Fibroblast of skin of left biceps (primary cell): ENCODE measurements at regions not wholly inside any gene's neighbourhood (a gene's known extent, or its start where the extent isn't known, plus 50 kb on each side); places are given as distances from the start of the nearest gene placed in this dataset.

Source experiments
- DNase-seq, 2 experiments: peaks; one replicate each; pipeline ENCODE4 v3.0.0-alpha.2; 2013; ENCODE audit warnings: low read depth in 2 of 2

DNA sequence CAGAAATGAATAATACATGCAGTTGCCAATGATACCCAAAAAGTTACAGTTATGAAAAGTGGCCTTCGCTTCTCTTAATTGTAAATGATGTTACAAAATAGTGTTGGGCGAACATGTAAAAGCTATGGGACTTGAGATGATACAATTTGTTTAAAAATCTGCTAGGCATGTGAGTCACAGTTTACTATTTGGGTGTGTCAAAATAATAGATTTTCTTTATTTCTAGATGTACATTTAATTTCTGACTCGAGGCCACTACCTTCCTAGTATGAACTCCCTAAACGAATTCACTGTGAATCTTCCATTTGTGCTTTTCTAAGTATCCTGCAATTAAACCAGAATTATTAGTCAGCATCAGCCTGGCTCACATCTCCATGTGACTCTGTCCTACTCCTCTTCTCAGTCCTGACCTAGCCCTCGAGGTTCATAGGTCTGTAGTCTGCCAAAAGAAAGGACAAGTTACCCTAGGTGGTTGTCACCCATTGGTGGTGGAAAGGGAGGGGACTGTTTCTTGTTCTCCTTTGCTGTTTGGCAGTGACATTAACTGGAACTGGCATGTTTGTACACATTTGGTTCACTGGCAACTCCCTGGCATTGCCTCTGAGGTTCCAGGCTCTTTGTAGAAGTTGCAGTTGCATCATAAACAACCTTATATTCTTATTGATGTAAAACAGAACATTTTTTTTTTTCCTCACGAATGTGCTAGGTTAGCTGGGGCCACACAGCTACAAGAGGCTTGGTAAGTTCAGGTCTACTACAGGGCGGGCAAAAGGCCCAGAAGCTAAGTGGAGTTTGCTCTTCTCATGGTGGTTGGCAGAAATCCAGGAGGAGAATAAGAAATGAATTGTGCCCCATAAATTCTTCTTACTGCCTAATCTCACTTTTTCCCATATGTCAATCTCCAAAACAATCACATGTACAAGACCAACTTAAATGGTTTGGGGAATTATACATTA is 746.5 kb upstream of the ADAMTS5 start:
- no peak for DNase-seq

DNA sequence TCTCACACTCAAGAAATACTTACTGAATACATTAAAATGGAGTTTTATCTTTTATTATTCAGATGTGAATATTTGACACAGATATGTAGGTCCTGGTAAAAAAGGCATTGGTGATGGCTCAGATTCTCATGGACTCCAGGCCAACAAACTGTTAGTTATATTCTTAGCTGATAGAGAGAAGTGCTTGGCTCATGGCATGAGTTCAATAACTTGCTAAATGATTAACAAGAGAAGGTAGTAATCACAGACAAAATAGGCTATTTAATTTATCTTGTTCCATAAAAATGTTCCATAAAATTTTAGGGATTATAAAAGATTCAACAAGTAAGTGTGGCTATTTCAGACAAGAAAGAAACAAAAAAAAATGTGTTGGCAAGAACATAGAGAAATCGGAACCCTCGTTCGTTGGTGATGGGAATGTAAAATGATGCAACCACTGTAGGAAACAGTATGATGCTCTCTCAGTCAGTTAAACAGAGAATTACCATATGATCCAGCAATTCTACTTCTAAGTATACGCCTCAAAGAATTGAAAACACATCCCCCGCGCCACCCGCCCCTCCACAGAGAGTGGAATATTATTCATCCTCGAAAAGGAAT is 737.8 kb upstream of the ADAMTS5 start:
- DNase-seq = no peak

DNA sequence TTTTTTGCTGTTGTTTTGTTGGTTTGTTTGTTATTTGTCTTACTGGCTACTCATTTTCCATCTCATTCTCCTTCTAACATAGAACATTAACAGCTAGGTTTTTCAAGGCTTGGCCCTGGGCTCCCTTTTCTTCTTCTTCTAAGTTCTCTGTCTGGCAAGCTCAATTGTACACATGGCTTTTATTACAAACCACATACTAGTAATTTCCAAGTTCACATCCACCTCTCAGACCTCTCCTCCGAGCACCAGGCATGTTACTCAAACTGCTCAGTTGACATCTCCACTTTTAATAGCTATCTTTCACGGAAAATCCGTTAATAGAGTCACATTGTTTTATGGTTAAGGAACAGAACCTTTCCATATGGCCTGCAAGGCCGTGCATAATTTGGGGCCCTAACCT is 736.9 kb upstream of the ADAMTS5 start:
- DNase-seq = peak; percentile 36 to 51

DNA sequence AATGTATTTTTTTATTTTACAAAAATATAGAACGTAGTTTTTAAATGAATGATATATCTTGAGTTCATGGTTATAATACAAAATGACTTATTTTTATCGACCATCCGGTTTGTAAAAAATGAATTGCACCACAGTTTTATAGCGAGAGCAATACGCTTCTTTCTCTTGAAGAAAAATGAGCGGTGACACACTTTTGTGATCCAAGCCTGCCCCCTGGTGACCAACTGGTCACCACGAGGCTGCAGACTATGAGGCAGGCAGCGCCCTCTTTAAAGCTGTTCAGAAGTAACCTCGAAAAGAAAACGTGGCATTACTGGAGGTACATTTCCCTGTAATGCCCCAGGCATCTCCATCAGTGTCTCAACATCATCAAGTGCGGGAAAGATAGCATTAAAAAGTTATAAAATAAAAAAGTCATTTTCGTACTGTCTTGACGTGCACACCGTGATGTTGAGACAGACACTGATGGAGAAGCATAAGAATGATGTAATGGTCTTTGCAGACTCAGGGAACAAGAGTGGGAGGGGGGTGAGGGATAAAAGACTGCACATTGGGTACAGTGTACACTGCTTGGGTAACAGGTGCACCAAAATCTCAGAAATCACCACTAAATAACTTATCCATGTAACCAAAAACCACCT is 734.2 kb upstream of the ADAMTS5 start:
- peak in 1 of 2 experiments; percentile 67 for DNase-seq

DNA sequence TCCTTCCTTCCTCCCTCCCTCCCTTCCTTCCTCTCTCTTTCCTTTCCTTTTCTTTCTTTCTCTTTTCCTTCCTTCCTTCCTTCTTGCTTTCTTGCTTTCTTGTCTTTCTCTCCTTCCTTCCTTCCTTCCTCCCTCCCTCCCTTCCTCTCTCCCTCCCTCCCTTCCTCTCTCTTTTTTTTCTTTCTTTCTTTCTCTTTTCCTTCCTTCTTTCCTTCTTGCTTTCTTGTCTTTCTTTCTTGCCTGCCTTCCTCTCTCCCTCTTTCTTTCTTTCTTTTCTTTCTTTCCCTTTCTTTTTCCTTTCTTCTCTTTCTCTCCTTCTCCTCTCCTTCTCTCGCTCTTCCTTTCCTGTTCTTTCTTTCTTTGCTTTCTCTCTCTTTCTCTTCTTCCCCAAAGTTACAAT is 728.4 kb upstream of the ADAMTS5 start:
- no peak for DNase-seq

DNA sequence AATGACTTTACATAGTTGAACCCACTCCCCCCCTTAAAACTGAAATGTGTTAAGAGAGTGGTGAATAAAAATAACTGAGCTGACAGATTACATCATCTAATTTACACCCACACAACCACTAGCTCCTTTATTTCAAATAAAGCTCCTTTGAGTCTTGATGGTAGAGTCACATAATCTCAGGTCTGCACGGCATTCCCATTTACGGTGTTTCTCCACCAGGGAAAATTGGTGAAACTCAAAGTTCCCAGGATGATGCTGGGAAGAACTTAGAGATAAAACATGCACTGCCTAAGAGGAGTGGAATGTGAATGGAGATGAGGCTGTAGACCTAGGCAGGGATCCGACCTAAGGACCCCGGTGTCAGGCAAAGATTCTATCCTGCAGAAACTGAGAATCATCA is 727.8 kb upstream of the ADAMTS5 start:
- DNase-seq = no peak

DNA sequence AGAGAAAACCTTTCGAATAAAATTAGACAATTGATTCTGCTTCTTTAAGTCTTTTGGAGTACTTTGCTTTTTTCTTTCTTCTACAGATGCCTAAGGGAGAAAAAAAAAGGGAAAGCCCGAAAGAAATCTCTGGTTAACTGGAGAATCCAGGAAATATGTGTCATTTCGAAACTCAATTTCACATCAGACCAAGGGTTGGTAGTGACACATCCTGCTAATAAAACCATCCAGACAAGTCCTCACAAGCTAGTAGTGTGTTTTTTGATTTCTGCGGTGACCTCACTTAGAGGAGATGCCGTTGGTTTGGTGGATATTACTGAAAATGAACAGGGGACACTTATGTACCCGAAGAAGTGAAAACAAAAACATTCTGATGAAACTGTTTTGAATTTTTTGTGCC is 726.5 kb upstream of the ADAMTS5 start:
- no peak for DNase-seq

DNA sequence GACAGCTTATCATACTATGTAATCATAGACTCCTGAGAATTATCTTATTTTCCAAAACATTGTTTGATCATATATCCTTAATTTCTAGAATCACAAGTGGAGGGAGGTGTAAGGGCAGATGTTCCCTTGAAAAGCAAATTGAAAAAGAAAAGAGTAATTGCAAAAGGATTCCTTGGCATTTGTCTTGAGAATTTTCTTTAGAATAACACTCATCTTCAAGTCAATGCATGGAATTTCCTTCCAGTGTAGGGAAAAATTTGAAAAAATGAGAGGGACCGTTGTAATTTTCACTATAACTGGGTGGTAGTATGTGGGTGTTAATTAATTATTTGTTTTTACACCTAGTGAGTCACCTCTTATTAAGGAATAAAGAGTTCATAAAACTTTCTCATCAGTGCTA is 724.6 kb upstream of the ADAMTS5 start:
- no peak for DNase-seq

DNA sequence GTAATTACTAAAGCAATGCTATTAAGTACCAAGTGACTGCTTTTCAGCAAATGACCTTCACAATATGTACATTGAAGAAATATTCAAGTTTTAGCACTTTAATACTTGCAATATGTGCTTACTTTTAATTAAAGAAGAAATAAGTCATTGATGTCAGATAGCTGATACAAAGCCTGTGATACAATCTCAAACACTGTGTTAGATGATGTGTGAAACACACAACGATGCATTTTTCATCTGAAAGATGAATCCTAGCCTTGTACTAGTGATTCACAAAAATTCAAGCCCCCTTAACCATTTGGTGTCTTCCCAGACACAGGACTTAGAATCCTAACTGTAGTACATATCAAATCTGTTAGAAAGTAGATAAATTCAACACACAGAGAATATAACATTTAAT is 724.1 kb upstream of the ADAMTS5 start:
- DNase-seq = no peak

DNA sequence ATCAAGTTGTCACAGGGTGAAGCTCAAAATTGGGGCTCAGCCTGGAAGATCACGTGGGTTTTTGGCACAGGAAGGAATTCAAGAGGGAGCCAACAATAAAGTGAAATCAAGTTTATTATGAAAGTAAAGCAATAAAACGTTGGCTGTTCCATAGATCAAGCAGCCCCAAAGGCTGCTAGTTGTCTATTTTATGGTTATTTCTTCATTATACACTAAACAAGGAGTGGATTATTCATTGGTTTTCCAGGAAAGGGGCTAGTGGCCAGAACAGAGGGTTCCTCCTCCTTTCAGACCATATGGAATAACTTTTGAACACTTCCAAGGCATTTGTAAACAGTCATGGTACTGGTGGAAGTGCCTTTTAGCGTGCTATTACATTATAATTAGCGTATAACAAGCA is 723.5 kb upstream of the ADAMTS5 start:
- DNase-seq = no peak

DNA sequence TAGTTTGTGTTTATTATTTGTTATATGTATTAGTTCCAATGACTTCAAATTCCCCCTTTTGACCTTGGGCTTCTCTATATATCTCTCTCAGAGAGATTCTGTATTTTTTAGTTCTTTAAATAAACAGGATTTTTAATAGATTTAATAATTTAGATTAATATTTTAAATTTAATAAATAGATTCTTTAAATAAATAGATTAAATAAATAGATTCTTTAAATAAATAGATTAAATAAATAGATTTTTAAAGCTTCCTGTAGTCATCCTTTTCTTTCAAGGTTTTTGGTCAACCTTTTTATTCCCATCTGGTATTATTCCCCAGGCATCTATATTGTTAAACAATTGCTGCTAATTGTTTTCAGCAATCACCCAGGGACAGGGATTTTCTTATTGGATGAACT is 721.9 kb upstream of the ADAMTS5 start:
- no peak for DNase-seq

DNA sequence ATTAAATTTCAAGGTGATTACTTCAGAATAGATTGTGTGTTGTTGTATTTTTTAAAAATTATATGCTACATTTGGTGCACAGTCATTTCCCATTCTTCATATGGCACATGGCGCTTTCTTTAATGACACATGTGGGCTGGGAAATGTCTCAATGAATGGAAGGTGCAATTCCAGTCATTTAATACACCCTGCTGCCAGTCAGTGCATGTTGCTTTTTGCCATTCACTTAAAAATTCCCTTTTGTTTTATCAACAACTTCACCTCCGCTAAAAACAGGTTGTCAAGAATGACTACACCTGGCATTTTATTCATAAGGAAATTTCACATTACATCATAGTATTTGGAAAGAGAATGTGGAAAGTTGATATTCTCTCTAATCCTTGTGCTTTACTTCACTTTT is 716.4 kb upstream of the ADAMTS5 start:
- no peak for DNase-seq

DNA sequence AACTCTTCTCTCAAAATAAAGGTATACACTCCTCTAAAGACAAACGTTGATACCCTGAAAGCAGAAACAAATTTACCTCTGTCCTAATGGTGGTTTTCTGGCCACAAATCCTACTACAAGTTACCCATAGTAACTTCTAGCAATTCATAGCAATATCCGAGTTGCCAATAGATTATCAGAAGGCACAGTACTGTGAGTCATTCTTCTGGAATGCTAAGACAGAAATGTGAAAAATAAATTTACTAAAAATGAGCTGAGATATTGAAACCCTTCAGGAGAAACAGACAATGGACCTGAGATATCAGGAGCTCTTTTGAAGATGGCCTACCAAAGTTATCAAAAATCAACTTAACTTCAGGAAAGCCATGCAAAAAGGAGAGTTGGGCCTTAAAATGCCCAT is 715.0 kb upstream of the ADAMTS5 start:
- no peak for DNase-seq

DNA sequence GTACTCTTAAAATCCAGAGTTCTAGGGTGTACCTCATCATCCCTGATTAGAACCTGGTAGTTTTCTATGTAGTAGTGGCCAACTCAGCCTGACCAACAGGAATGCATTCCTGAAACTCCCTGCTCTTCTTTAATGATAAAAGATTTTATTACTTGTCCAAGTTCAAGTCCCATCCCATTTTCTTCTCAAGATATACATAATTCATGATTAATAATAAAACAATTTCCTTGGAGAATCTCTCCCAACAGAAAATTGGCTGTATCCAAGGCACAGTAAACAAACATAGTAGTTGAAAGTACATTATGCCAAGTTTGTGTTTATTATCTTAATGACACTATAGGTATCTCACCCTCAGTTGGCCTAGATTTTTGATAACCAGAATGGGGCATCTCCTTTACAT is 714.1 kb upstream of the ADAMTS5 start:
- no peak for DNase-seq

DNA sequence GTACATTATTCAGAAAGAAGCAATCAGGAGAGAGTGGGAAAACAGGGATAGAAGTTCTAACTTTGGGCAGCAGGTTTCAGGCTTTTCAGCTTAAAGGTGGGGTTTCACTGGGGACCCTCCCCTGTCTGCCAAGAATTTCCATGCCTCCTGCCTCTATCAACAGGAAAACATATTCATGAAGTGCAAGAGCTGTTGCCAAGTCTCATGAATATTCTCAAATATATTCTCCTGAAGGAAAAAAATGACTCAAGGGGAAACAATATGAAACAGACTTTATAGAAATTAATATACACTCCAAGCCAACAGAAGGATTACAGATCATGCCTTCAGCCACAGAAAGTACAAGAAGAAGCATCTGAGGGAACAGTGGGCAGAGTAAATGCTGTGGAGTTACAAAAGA is 713.3 kb upstream of the ADAMTS5 start:
- DNase-seq = no peak

DNA sequence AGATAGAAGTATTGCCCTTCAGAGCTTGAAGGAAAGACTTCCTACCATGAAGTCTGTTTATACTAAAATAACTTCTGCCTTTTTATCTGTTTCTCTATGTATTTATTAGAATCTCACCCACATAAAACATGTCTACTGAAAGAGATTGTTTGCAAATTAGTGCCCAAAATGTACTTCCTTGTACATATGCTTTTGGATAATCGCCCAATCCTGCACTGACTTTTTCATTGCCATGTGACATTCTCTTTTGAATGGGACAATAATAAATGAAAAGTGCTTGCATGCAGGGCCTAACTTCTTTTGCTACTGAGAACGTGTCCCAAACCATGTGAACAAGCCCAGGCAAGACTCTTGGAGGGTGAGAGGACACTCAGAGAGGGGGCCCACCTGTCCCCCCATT is 711.6 kb upstream of the ADAMTS5 start:
- no peak for DNase-seq

DNA sequence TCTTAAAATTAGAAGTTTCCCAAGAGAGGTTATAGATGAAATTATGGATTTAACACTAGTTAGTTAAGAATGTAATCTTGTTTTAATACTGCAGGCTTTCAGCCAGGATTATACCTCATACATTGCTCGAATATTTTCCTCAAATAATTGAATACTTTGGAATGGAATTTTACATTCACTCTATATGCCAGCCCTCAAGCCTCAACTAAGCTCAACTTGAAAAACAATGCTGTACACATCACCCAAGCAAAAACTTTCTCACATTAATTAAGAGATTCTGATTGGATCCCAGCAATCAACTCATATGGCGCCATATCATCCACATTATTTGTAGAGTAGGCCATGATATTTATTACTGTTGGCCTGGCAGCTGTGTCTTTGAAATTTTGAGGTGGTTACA is 710.7 kb upstream of the ADAMTS5 start:
- DNase-seq = no peak

DNA sequence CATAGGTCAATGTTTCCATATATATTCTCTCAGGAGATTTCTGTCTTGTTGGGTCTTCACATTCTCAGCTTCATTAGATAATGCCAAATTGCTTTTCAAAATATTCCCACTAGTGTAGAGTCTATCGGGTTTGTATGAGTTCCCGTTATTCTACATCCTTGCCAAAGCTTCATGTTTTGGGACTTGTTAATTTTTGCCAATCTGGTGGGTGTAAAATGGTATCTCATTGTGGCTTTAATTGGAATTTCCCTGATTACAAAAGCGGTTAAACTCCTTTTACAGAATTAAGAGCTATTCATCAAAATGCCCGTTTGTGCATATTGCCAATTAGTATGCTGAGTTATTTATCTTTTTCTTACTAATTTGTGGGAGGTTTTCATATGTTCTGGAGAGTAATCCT is 708.4 kb upstream of the ADAMTS5 start:
- DNase-seq = no peak

DNA sequence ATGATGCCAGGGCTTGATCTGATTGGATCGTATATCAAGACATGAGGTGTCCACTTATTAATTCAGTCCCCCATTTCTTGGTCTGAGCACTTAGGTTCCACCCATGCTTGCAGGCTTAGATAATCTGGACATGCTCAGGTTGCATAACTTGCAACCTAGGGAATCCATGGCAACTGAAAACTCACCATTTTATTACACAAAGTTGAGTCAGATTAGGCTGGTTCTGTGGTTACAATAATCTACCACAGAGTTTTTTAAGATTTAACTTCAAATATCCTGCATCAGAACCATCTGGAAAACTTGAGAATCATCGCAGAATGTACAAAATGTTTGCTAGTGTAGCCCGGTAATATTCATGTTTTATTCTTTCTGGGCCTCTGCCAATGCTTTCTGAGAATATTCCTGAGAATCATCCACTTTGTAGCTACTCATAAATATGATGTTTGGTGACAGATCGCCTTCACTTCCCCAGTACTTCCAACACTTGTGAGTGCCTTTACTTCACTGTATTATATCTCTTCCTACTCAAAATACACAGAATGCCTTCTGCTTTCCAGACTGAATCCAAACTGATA is 707.2 kb upstream of the ADAMTS5 start:
- peak; percentile 93 to 96 for DNase-seq

DNA sequence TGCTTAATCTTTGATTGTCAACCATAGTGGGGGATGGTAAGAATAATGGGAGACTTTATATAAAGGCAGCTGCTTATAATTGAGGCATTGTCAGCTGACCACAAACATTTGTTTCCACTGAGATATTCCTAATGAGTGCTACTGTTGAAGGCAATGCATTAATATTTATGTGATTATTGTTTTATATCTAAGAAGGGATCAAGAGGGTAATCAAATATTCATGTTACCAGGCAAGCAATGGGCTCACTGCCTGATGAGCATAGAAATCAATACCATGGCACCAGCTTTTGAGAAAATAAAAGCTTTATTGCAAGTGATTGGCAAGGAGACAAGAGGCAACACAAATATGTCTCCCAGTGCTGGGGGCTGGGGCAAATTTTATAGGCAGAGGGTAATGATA is 706.7 kb upstream of the ADAMTS5 start:
- no peak for DNase-seq

DNA sequence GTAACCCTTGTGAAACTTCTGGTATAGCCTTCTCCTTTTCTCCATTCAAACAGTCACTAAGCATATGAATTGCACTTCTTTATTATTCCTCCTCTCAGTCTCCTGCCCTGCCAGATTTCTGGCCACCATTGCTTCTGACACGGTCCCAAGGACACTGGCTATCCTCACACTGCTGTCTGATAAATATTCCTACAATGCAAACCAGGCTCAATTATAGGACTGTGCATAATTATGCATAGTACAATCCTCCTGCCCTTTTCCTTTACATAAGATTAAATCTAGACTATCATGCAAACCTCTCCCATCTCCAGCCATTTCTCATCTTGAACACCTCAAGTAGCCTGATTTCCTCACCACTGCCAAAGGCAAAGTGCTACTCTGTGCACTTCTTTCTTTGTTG is 704.3 kb upstream of the ADAMTS5 start:
- DNase-seq = no peak

DNA sequence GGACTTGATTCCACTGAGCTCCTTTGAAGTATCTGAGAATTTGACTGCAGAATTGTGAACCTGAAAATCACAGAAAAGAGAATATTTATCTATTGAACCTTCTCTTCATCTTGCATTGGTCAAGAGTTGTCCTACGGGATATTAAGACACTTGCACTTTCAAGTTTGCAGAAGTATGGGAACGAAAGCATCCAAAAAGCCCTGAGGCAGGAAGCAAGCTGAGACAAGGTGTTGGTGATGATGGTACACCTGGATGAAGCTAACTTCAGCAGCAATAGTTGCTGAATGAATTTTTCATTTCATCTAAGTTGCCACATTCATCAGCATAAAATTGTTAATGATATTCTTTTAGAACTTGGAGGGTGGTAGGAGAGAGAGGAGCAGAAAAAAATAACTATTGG is 686.6 kb upstream of the ADAMTS5 start:
- DNase-seq = no peak

DNA sequence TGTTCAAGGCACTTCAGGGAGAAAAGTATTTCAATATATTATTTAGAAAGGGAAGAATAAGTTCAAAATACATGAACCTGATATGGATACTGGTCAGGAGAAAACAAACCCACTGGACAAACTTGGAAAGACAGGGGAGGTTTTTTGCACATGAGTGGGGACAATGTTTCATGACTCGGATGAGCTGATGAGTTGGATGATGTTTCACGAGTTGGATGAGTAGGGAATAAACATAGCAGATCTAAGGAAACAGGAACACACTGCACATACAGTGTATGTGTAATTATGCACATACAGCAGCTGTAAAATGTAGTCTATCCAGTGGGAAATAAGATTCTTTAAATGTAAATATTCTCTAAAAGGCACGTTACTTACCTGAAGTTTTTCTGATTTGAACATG is 682.9 kb upstream of the ADAMTS5 start:
- DNase-seq = no peak
